Large intestine (tissue), 3 donors: ENCODE measurements at regions not wholly inside any gene's neighbourhood (a gene's known extent, or its start where the extent isn't known, plus 50 kb on each side); places are given as distances from the start of the nearest gene placed in this dataset.
"Not testable (repeated sequence)": the region's sequence is repeated elsewhere in the genome, so short reads cannot be mapped to it uniquely, and the experiment has no call there.

ENCODE experiments used
- DNase-seq, 2 donors: peaks; one replicate each; pipeline versions ENCODE4 v3.0.0 to v3.0.0-alpha.2; 2013
- H3K27ac ChIP-seq: one replicate; pipeline ENCODE4 v1.5.1; 2013; ENCODE audit warnings: low read length
- H3K27me3 ChIP-seq: 2 replicates; pipeline ENCODE4 v1.6.1; 2013; ENCODE audit warnings: low read length; ENCODE audit not compliant: control insufficient read depth, insufficient read depth
- H3K36me3 ChIP-seq: 2 replicates; pipeline ENCODE4 v1.6.1; 2013; ENCODE audit warnings: low read length; ENCODE audit not compliant: control insufficient read depth, insufficient read depth
- H3K4me1 ChIP-seq: one replicate; pipeline ENCODE4 v1.6.1; 2013; ENCODE audit warnings: low read length; ENCODE audit not compliant: control insufficient read depth, insufficient read depth
- H3K4me3 ChIP-seq: one replicate; pipeline ENCODE4 v1.5.1; 2013; ENCODE audit warnings: low read length
- H3K9me3 ChIP-seq: one replicate; pipeline ENCODE4 v1.6.1; 2013; ENCODE audit warnings: mild to moderate bottlenecking, low read depth, low read length, moderate library complexity; ENCODE audit not compliant: control insufficient read depth
- WGBS: methylation state at CpG from one replicate; pipeline ENCODE4 v1.1.5; 2013; ENCODE audit warnings: low lambda C conversion rate; ENCODE audit not compliant: insufficient coverage; 5-methylcytosine and 5-hydroxymethylcytosine counted together

GRCh38 chr3:139107424-139108252 lies 62.9 kb upstream of the PRR23C start:
- no peaks in the 10 kb centered on the region for H3K36me3 ChIP-seq
- no peak overlapping the region for H3K27ac ChIP-seq
- H3K4me3 ChIP-seq = no peak overlapping the region
- no peak for DNase-seq
- no peaks in the 10 kb centered on the region for H3K9me3 ChIP-seq
- peaks cover 17% of the 10 kb centered on the region for H3K4me1 ChIP-seq
- WGBS = no CpG with 5 or more reads among the region's 13 CpGs
- no peaks in the 10 kb centered on the region for H3K27me3 ChIP-seq

- DNase-seq = no peak
- no peaks in the 10 kb centered on the region for H3K9me3 ChIP-seq
- 83% methylated on average over 1 of the region's 4 CpGs for WGBS
- H3K4me3 ChIP-seq = no peak overlapping the region
- H3K4me1 ChIP-seq = peaks cover 17% of the 10 kb centered on the region
- H3K36me3 ChIP-seq = no peaks in the 10 kb centered on the region
- no peaks in the 10 kb centered on the region for H3K27me3 ChIP-seq
- H3K27ac ChIP-seq = no peak overlapping the region
Measured at GRCh38 chr3:139108253-139108969, 63.7 kb upstream of the PRR23C start.

GRCh38 chr3:139109271-139109670 lies 64.6 kb upstream of the PRR23C start:
- Histone ChIP-seq H3K4me1 (peaks cover 17% of the 10 kb centered on the region), H3K27me3 (no peaks in the 10 kb centered on the region), H3K9me3 (no peaks in the 10 kb centered on the region), H3K4me3 (no peak overlapping the region), H3K36me3 (no peaks in the 10 kb centered on the region), H3K27ac (no peak overlapping the region)
- WGBS = no CpG with 5 or more reads among the region's 5 CpGs
- DNase-seq = no peak

GRCh38 chr3:139110072-139110830 lies 65.6 kb upstream of the PRR23C start:
- WGBS = no CpG with 5 or more reads among the region's 10 CpGs
- no peak for DNase-seq
- H3K27me3 ChIP-seq = no peaks in the 10 kb centered on the region

GRCh38 chr3:139110929-139111328 lies 66.2 kb upstream of the PRR23C start:
- WGBS = no CpG with 5 or more reads among the region's 2 CpGs
- H3K4me3 ChIP-seq, DNase-seq: not testable (repeated sequence)

More at GRCh38 chr3:139110072-139110830, 65.6 kb upstream of the PRR23C start:
- Histone ChIP-seq H3K4me1 (peaks cover 11% of the 10 kb centered on the region), H3K36me3 (no peaks in the 10 kb centered on the region), H3K27ac (no peak overlapping the region), H3K4me3 (no peak overlapping the region), H3K9me3 (no peaks in the 10 kb centered on the region)

GRCh38 chr3:139111392-139112229 lies 66.9 kb upstream of the PRR23C start:
- Histone ChIP-seq H3K9me3 (no peaks in the 10 kb centered on the region), H3K27ac (no peak overlapping the region), H3K36me3 (no peaks in the 10 kb centered on the region), H3K4me3 (no peak overlapping the region), H3K4me1 (no peaks in the 10 kb centered on the region), H3K27me3 (no peaks in the 10 kb centered on the region)
- no CpG with 5 or more reads among the region's 13 CpGs for WGBS
- DNase-seq = peak; percentile 37 to 46

More at GRCh38 chr3:139110929-139111328, 66.2 kb upstream of the PRR23C start:
- not testable (repeated sequence) for H3K27ac ChIP-seq, H3K27me3 ChIP-seq, H3K4me1 ChIP-seq, H3K9me3 ChIP-seq, H3K36me3 ChIP-seq

- H3K4me1 ChIP-seq = no peaks in the 10 kb centered on the region
- no peaks in the 10 kb centered on the region for H3K9me3 ChIP-seq
- no peaks in the 10 kb centered on the region for H3K27me3 ChIP-seq
- no CpG with 5 or more reads among the region's 1 CpG for WGBS
- no peak overlapping the region for H3K27ac ChIP-seq
- no peak overlapping the region for H3K4me3 ChIP-seq
- no peak for DNase-seq
- H3K36me3 ChIP-seq = no peaks in the 10 kb centered on the region
Measured at GRCh38 chr3:139112230-139112558, 67.5 kb upstream of the PRR23C start.

- no CpG with 5 or more reads among the region's 7 CpGs for WGBS
- no peak for DNase-seq
- Histone ChIP-seq H3K27me3 (no peaks in the 10 kb centered on the region), H3K36me3 (no peaks in the 10 kb centered on the region), H3K4me1 (no peaks in the 10 kb centered on the region), H3K27ac (no peak overlapping the region), H3K4me3 (no peak overlapping the region), H3K9me3 (no peaks in the 10 kb centered on the region)
Measured at GRCh38 chr3:139113231-139113992, 68.7 kb upstream of the PRR23C start.

GRCh38 chr3:139113993-139114375 lies 69.3 kb upstream of the PRR23C start:
- no peaks in the 10 kb centered on the region for H3K4me1 ChIP-seq
- WGBS = no CpG with 5 or more reads among the region's 4 CpGs
- no peaks in the 10 kb centered on the region for H3K9me3 ChIP-seq
- no peak overlapping the region for H3K4me3 ChIP-seq
- no peak overlapping the region for H3K27ac ChIP-seq
- no peak for DNase-seq
- no peaks in the 10 kb centered on the region for H3K27me3 ChIP-seq
- H3K36me3 ChIP-seq = no peaks in the 10 kb centered on the region
